ENCODE measurements at regions not wholly inside any gene's neighbourhood (a gene's known extent, or its start where the extent isn't known, plus 50 kb on each side); places are given as distances from the start of the nearest gene placed in this dataset.

- TF ChIP-seq POLR2AphosphoS5 (IDR thresholded peaks at IDR 0.05; ENCODE audit: low read depth, low read length) = no peak
Measured at GRCh38 chr4:38268108-38268820, 308.1 kb downstream of the PTTG2 start (continued).
